ENCODE measurements at regions not wholly inside any gene's neighbourhood (a gene's known extent, or its start where the extent isn't known, plus 50 kb on each side); places are given as distances from the start of the nearest gene placed in this dataset.
"Not testable (repeated sequence)": the region's sequence is repeated elsewhere in the genome, so short reads cannot be mapped to it uniquely, and the experiment has no call there.

DNA sequence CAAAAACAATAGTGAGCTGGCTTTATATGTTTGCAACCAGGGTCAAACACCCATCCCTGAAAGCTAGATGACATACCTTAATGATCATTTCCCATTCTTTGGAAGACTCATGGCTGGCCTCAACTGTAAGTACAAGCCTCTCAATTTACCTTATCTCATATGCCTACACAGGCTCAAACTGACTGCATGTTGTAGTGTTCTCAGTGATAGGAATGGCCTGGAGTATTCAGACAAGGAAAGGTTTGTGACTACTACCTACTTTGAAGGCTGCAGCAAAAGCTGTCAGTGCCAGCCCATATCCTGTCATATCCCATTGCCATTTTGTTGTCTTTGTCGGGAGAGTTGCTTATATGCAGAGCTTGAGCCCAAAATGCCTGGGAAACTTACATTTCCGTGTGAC lies 205.2 kb upstream of the MOCS1 start:
- no peak for DNase-seq

GRCh38 chr6:40138273-40138720 lies 204.0 kb upstream of the MOCS1 start:
- DNase-seq = no peak

GRCh38 chr6:40135491-40136072 lies 201.3 kb upstream of the MOCS1 start:
- no peak for DNase-seq

DNA sequence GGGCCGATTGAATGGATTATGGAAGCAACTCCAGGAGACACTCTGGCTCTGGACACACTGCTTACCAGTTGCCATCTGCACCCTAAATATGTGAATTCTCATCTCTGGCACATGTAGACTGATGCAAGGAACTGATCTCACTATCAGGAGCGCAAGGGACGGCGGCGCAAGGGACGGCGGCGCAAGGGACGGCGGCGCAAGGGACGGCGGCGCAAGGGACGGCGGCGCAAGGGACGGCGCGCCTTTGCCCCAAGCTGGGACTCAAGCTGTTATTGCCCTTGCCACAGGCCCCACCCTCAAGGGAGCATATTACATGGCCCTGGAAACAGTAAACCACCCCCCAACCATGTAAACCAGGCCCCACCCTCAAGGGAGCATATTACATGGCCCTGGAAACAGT lies 199.7 kb upstream of the MOCS1 start:
- DNase-seq = not testable (repeated sequence)

- DNase-seq = no peak
Measured at GRCh38 chr6:40131675-40132074, 197.4 kb upstream of the MOCS1 start.

- DNase-seq = no peak
Measured at GRCh38 chr6:40128127-40128526, 193.9 kb upstream of the MOCS1 start.

GRCh38 chr6:40125680-40126394 lies 191.6 kb upstream of the MOCS1 start:
- no peak for DNase-seq

DNA sequence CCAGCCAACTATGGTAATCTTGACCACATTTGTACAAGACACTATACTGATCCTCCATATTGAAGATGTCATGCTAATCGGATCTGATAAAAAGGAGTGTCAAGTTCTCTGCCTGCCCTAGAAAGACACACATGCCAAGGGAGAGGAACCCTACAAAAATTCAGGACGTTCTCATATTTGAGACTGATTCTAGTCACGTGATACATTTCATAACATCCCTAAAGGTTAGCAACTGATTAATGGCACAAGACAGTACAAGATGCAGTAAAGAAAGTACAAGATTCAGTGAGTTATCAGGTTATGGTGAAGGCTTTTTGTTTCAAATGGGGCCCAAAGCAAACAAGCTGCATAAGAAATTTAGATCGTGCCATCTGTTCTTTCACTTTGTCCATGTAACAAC lies 190.7 kb upstream of the MOCS1 start:
- DNase-seq = no peak

- no peak for DNase-seq
Measured at GRCh38 chr6:40116832-40117231, 182.6 kb upstream of the MOCS1 start.

DNA sequence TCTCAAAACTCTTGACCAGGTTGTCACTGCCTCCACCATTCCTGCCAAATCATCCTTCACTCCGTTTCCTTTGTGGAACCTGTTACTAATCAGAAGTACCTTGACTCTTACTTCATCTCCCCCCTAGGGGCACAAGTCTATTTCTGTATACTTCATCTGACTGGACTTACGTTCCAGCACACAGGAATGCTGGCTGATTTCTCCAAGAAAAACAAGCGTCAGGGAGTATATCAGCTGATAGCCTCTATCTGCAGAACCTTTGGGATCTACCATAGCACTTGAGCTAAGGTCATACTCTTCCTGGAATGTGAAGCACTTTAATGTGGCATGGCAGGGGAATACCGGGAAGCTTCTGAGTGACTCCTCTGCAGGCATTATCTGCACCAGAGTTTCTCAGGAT lies 178.1 kb upstream of the MOCS1 start:
- DNase-seq = no peak

- no peak for DNase-seq
Measured at GRCh38 chr6:40108736-40109135, 174.5 kb upstream of the MOCS1 start.

- DNase-seq = no peak
Measured at GRCh38 chr6:40106840-40107239, 172.6 kb upstream of the MOCS1 start.

- DNase-seq = no peak
Measured at GRCh38 chr6:40098774-40099173, 164.5 kb upstream of the MOCS1 start.

- DNase-seq = no peak
Measured at GRCh38 chr6:40097590-40097989, 163.3 kb upstream of the MOCS1 start.

- DNase-seq = no peak
Measured at GRCh38 chr6:40083141-40083920, 149.1 kb upstream of the MOCS1 start.

DNA sequence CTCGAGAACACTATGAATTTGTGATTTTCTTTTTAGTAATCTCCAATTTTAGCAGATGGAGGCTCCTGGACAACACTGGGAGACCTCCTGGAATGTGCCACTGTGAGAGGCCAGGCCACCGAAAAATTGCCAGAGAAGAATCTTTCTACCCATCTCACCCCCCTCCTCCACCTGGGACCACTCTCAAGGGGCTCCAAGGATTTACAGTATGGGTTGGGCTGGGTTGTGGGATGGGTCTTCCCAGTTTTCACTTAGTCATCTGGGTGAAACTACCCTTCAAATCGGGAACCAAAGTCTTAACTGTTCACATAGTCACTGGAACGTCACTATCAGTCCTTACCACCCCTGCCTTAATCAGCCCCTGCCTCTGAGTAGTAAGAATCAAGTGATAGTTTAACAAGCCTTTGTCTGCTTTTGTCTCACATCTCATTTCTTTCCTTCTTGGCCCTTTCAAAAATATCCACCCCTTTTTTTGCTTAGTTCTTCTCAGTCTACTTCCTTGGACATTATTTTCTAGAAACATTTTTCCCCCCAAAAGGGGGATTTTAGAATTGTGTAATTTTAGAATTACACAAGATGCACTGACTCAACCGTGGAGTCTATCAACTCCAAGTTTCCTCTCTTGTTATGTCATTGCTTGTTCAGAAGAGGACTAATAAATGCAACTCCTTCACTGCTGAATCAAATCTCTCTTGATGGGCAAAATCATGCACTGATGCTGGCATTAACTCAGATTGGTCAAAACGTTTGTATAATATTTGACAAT lies 148.2 kb upstream of the MOCS1 start:
- DNase-seq = no peak

DNA sequence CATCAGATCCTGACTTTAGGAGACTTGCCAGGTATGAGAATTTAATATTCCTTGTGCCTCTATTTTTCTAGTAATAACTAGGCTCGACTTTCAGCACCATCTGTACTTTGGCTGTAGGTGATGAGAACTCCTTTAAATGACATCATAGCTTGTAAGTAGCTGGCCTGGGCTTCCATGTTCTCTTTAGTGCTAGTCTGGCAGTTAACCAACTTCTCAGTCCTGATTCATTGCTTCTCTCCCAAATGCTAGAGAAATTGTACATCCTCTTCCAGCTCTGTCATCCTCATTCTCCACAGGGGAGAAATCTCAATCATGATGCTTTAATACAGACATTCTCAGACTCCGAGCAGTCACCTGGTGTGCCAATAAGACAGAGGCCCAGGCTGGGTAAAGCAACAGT lies 143.5 kb upstream of the MOCS1 start:
- no peak for DNase-seq

GRCh38 chr6:40077315-40077714 lies 143.1 kb upstream of the MOCS1 start:
- no peak for DNase-seq

DNA sequence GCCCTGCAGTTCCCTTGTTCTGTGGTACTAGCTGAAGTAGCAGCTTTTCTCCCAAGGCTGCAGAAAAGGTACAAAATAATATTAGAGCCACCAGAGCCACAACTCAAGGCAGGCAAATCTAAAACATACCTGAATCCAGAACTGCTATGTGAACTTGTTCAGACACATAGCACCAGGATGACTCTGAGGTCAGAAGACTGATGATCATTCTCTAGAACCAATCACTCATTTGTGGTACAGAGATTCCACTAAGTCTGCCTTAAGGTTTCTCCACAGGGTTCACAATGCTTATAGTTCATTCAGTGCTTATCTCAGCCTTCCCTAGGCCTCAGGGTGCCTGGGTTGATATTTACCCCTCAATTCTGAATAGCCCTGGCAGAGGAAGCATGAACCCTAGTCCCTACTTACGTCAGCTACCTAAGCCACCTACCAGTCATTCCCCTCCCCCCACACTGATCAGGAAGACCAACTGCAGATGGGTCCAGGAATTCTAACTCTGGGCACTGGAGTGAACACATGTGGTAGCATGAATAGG lies 140.9 kb upstream of the MOCS1 start:
- DNase-seq = no peak

GRCh38 chr6:40074306-40075055 lies 140.2 kb upstream of the MOCS1 start:
- no peak for DNase-seq

- DNase-seq = no peak
Measured at GRCh38 chr6:40066372-40066771, 132.1 kb upstream of the MOCS1 start.

- no peak for DNase-seq
Measured at GRCh38 chr6:40056865-40057264, 122.6 kb upstream of the MOCS1 start.
